ENCODE measurements at regions not wholly inside any gene's neighbourhood (a gene's known extent, or its start where the extent isn't known, plus 50 kb on each side); places are given as distances from the start of the nearest gene placed in this dataset.

- TF ChIP-seq CTCF (IDR thresholded peaks at IDR 0.05; ENCODE audit: low read length) (no peak), EZH2 (IDR thresholded peaks at IDR 0.05; ENCODE audit: borderline replicate concordance, low read length) (no peak)
Observed at GRCh38 chr10:3478153-3478552, 305.6 kb upstream of the PITRM1 start.
